HuH-7.5 (cell line): ENCODE measurements at regions not wholly inside any gene's neighbourhood (a gene's known extent, or its start where the extent isn't known, plus 50 kb on each side); places are given as distances from the start of the nearest gene placed in this dataset.

ENCODE experiments used
- DNase-seq: peaks from one replicate; pipeline ENCODE4 v3.0.0; 2011; ENCODE audit warnings: low spot score

GRCh38 chr3:67870477-67870876, 216.1 kb upstream of the SUCLG2 start:
- DNase-seq: no peak

GRCh38 chr3:67866571-67866970, 212.2 kb upstream of the SUCLG2 start:
- no peak for DNase-seq

- no peak for DNase-seq
These were observed 210.3 kb upstream of the SUCLG2 start for GRCh38 chr3:67864587-67865183.

- DNase-seq: no peak
These were observed 209.5 kb upstream of the SUCLG2 start for GRCh38 chr3:67863869-67864268.

- DNase-seq: no peak
These were observed 206.0 kb upstream of the SUCLG2 start for GRCh38 chr3:67860429-67860828.

GRCh38 chr3:67858492-67858891, 204.1 kb upstream of the SUCLG2 start:
- DNase-seq: no peak

- no peak for DNase-seq
These were observed 202.3 kb upstream of the SUCLG2 start for GRCh38 chr3:67856718-67857117.

- DNase-seq: no peak
These were observed 200.3 kb upstream of the SUCLG2 start for GRCh38 chr3:67854663-67855062.

GRCh38 chr3:67853520-67853919, 199.1 kb upstream of the SUCLG2 start:
- DNase-seq: no peak

- no peak for DNase-seq
These were observed 193.9 kb upstream of the SUCLG2 start for GRCh38 chr3:67848299-67848698.

- no peak for DNase-seq
These were observed 191.8 kb upstream of the SUCLG2 start for GRCh38 chr3:67846166-67846565.

GRCh38 chr3:67832817-67833216, 178.4 kb upstream of the SUCLG2 start:
- no peak for DNase-seq

GRCh38 chr3:67831262-67831661, 176.8 kb upstream of the SUCLG2 start:
- DNase-seq: no peak

- DNase-seq: no peak
These were observed 174.1 kb upstream of the SUCLG2 start for GRCh38 chr3:67828486-67829010.

GRCh38 chr3:67821135-67821534, 166.7 kb upstream of the SUCLG2 start:
- no peak for DNase-seq

- DNase-seq: no peak
These were observed 165.0 kb upstream of the SUCLG2 start for GRCh38 chr3:67819447-67819846.

- no peak for DNase-seq
These were observed 155.0 kb upstream of the SUCLG2 start for GRCh38 chr3:67809370-67809935.

- no peak for DNase-seq
These were observed 154.5 kb upstream of the SUCLG2 start for GRCh38 chr3:67808906-67809305.

GRCh38 chr3:67804578-67804977, 150.2 kb upstream of the SUCLG2 start:
- no peak for DNase-seq

- no peak for DNase-seq
These were observed 149.7 kb upstream of the SUCLG2 start for GRCh38 chr3:67804089-67804488.

GRCh38 chr3:67798412-67798811, 144.0 kb upstream of the SUCLG2 start:
- DNase-seq: no peak

GRCh38 chr3:67791620-67792019, 137.2 kb upstream of the SUCLG2 start:
- no peak for DNase-seq

- DNase-seq: peak; percentile 9
These were observed 135.6 kb upstream of the SUCLG2 start for GRCh38 chr3:67790043-67790442.

- no peak for DNase-seq
These were observed 134.0 kb upstream of the SUCLG2 start for GRCh38 chr3:67788396-67788795.
